Stimulated activated CD4-positive, alpha-beta T cell treated with anti-CD3 and anti-CD28 coated beads, Interleukin-2, amount 100 ng/mL, for 48 hours (primary cell): ENCODE measurements at regions not wholly inside any gene's neighbourhood (a gene's known extent, or its start where the extent isn't known, plus 50 kb on each side); places are given as distances from the start of the nearest gene placed in this dataset.
"Not testable (repeated sequence)": the region's sequence is repeated elsewhere in the genome, so short reads cannot be mapped to it uniquely, and the experiment has no call there.

Source experiments
- DNase-seq, 2 donors: peaks; one replicate each; pipeline ENCODE4 v3.0.0-alpha.2; 2020

DNA sequence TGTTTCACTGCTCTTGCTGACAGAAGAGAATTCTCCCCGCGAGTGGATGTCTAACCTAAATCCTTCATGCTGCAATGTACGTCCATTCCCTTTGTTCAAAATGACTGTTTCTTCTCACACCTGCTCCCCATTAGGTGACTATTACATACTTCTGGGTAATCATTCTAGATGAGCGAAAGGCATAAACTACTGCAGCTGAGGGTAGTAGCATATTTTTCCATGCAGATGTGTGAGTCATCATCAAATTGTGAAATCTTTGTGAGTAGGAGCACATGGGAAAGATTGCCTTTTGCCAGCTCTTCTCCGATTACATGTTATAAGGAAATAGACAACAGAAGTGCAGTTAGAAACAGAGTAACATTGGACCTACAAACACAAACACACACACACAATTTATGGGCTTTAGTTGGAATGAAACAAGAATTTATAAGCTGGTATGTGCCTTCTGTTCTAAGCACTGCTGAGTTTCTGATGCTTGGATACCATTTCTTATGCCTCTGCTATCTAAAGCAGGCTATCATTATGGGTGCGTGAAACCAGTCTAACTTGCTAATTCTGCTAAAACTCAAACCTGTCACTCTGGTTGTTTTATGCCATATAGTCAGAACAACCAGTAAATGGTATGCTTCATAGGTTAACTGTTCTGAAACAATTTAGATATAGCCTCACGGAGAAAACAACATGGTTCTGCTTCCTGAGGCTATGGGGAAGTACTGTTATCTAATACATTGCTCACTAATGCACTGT is 346.9 kb upstream of the PSMD7 start:
- no peak for DNase-seq

- no peak for DNase-seq
Observed at GRCh38 chr16:73945631-73946030, 351.0 kb upstream of the PSMD7 start.

GRCh38 chr16:73943184-73943583 is 353.4 kb upstream of the PSMD7 start:
- DNase-seq: not testable (repeated sequence)

DNA sequence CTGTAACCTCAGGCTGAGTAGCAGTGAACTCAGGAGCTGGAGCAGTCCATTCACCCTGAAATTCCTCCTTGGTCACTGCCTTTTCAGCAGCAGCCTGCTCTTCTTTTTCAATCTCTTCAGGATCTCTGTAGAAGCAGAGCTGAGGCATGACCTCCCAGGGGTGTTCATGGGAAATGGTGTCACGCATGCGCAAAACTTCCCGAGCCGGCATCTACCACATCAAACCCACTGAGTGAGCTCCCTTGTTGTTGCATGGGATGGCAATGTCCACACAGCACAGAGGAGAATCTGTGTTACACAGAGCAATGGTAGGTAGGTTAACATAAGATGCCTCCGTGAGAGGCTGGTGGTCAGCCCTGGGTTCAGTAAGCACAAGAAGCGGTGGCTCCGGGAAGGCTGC is 355.8 kb upstream of the PSMD7 start:
- not testable (repeated sequence) for DNase-seq

- DNase-seq: no peak
Observed at GRCh38 chr16:73923951-73924350, 372.7 kb upstream of the PSMD7 start.

DNA sequence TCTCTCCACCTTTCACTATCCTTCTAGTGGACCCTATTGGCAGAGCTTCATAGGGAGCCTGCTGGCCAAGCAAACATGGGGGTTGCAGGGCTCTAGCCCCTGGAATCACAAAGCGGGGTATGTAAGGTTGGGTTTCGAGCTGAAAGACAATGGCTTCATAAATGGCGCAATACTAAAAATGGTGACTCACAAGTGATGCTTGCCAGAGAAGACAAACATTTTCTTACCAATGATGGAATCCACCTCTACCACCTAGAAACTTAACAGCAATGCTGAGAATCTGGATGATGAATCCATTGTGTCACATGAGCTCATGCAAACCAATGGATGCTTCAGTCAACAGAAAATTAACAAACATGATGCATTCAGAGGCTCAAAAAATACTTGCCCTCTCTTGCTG is 375.3 kb upstream of the PSMD7 start:
- DNase-seq: no peak

DNA sequence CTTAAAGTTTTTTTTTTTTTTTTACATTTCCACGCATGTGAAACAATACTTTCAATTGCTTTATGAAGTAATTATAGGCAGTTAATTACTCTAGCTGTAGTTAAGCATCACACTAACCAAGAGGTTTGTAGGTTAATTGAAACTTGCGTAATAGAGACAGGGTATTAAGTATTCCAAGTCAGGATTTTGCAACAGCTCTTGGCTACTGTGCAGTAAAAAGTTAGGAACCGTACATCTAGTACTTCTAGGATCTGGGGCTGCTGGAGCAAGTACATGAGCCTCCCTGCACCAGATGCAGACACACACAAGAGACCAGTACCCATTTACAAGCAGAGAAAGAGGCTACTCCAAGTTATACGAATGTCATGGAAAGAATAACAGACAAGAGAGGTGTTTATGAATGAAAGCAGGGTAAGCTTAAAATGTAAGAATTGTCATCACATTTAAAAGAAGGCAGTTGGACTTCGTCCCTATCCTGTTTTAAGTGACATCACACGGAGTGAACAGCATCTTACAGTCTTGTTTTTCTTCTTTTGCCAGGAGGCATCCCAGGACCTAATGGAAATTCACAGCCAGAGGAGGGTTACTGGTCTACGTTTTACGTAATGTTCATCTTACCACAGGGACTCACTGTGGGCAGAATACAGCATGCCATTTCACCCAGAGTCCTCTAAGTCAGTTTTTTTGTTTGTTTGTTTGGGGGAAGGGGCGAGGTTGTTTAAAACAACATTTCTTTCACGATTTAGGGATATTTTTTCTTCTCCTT is 379.6 kb upstream of the PSMD7 start:
- DNase-seq: no peak

GRCh38 chr16:73915935-73916334 is 380.7 kb upstream of the PSMD7 start:
- no peak for DNase-seq

GRCh38 chr16:73915140-73915539 is 381.5 kb upstream of the PSMD7 start:
- DNase-seq: no peak

- DNase-seq: no peak
Observed at GRCh38 chr16:73912850-73913249, 383.8 kb upstream of the PSMD7 start.

DNA sequence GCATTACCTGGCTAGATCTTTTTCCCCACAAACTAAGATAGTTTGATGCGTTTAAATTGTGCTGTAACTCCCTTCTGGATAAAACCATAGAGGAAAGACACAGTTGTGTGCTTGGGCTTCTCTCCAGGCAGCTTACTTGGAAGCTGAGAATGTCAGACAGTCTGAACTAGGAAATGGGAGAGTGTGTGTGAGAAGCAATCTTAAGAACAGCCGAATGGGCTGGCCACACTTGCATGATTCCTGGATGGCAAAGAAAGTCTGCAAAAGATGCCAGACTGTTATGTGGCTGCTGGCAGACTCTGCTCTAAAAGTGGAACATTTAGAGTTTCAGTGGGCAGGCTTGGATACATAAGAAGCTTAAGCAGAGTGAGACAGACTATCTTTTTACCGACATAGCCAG is 384.3 kb upstream of the PSMD7 start:
- no peak for DNase-seq

DNA sequence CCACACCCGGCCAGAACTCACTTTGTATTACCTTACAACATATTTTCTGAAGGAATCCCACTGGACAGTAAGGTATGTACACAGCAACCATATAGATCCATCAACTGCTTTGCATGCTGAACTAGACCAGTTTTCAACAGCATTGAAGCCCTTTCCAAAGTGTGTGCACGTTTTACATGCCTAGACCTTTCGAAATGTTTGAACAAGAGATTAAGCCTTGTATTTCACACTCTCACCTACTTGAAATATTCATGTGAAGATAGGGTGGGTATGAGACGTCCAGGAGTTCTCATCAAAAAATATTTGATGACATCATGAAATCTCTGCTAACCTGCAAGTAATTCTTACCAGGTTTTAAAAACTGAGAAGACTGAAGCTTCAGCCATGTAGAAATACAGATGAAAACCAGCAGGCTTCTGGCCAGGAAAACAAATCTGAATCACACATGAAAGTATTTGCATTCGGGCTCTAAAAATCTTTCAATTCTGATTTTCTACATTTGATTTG is 387.0 kb upstream of the PSMD7 start:
- no peak for DNase-seq

GRCh38 chr16:73891129-73891542 is 405.5 kb upstream of the PSMD7 start:
- no peak for DNase-seq

DNA sequence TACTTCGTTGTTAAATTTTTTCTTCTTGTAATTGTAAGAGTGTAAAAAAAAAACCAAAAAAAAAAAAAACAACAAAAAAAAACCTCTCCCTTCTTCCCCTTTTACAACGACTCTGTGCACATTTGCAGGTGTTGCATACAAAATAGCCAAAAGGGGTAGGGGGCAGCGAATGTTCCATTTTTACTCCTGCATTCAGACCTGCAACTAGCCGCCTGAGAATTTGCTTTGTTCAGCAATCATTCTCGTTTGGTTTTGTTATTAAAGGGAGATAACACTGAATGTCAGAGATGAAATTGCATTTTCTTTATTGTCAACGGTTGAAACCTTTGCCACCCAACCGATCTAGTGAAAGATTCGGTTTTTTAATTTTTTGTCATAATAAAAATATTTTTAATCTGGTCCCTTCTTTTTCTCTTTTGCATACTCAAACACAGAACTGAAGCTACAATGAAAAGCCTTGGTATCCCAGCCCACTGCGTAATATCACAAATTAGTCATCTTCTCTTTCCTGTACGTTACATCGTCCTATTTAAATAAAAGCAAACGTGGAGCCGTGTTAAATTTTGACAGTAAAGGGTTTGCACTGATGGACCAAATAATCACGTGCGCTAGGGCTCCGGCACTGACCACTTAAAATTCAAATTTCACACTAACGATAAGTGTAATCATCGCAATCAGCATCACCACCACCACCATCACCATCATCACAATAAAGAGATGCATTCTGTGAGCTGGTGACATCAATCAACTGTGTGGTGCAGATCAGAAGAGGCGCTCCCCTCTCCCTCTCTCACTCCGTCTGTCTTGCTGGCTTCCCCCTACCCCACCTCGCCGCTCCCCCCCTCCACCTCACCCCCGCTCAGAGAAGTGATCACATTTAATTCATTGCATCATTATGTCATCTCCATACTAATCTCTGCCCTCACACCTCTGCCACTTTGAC is 406.2 kb upstream of the PSMD7 start:
- no peak for DNase-seq

DNA sequence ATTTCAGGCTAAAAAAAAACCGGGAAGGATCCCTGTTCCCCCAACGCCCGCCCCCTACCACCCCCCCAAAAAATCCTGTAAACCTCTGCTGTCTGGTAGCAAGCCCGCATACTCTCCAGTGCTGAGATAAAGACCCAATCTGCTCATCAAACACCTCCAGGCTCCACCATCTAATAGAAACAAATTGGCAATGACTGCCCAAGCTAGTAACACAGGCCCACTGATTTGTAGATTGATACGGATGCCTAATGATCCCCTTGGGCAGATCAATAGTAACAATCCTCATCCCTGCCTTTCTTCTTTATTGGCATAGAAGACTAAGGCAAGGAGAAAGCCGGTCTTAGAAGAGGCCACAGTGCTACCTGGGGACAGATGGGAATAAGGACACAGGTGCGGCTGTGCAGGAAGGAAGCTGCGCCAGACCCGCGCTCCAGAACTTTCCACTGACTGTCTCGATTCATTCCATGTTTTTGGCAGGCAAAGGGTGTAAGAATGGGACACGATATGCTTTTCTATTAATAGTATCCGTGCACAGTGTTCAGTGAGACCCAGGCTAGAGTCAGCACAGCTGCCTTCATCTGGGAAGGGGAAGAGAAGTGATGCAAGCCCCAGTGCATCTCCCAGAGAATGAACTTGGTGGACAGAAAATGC is 407.6 kb upstream of the PSMD7 start:
- no peak for DNase-seq

DNA sequence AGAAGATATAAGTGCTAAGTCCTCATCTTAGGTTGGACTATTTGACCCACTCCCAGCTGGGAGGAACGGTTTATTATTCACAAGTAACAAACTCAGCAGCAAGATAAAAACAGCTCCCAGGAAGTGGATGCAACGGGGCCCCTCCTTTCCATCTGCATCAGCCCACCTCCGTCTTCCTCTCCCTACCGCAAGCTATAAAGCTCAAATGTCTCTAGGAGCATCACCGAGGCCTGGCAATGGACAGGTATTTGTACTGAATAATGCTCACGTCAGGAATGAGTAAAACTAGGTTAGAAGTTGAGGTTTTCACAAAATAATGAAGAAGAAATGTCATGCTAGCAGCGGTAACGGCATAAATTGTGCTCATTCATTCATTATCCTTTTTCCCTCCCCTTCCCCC is 408.7 kb upstream of the PSMD7 start:
- no peak for DNase-seq

DNA sequence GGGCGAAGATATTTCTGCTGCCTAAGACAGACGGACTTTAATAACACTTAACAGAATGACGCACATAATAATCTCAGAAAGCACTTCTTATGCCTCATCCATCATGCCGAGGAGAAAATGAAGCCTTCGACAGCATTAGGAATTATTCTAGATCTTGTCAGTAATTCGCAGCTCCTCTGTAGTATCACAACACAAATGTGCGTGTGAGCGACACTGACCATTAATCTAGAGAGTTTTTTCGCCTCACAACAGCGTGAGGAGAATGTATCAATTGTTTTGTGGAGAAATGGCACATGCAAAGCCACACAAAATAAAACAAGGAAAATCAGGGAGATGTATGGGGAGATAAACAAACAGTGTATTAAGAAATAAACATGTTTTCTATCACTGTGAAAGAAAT is 410.2 kb upstream of the PSMD7 start:
- no peak for DNase-seq

GRCh38 chr16:73885319-73885718 is 411.3 kb upstream of the PSMD7 start:
- no peak for DNase-seq

GRCh38 chr16:73883841-73884240 is 412.8 kb upstream of the PSMD7 start:
- no peak for DNase-seq

DNA sequence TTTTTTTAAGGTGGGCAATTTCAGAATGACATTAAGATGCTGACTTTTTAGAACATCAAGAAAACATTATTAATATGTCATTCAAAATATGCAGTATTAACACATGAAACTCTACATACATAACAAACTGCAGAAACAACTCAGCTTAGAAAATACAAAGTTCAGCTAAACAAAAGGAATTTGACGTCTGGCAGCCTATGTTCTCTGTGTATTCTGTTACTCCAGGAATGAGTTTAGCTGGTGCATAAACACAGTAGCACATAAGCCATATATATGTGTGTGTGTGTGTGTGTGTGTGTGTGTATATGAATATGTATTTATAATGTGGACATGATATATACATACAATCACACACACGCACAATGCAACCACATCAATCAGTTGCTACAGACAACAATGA is 413.5 kb upstream of the PSMD7 start:
- no peak for DNase-seq

DNA sequence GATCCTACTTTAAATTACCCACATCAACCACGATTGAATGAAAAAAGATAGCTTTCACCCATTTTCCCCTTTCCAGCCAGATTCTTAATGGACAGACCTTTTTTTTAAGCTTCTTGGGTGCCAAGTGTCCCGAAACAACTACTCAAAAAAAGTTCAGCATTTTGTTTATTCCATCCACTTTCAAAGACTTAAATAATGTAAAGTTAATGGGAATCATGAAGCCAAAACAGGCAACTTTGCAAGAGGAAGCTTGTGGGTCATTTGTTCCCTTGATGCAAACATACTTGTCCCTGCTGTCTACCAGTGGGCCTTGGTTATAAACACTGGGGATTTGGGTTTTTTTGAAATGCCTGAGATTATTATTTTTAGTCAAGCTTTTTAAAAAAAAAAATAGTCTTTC is 414.0 kb upstream of the PSMD7 start:
- no peak for DNase-seq

GRCh38 chr16:73882033-73882432 is 414.6 kb upstream of the PSMD7 start:
- no peak for DNase-seq

- DNase-seq: no peak
Observed at GRCh38 chr16:73879621-73880020, 417.0 kb upstream of the PSMD7 start.
